D341Med (cell line): ENCODE measurements at regions not wholly inside any gene's neighbourhood (a gene's known extent, or its start where the extent isn't known, plus 50 kb on each side); places are given as distances from the start of the nearest gene placed in this dataset.

Experiments used
- DNase-seq: peaks from one replicate; pipeline ENCODE4 v3.0.0; 2012; ENCODE audit warnings: low spot score

DNA sequence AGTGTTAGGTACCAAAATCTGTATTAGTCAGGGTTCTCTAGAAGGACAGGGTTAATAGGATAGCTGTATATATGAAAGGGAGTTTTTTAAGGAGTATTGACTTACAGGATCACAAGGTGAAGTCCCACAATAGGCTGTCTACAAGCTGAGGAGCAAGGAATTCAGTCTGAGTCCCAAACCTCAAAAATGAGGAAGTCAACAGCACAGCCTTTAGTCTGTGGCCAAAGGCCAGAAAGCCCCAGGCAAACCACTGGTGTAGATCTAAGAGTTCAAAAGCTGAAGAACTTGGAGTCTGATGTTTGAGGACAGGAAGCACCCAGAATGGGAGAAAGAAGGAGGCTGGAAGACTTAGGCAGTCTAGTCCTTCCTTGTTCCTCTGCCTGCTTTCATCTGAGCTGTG lies 487.5 kb upstream of the CHRM3 start:
- no peak for DNase-seq

DNA sequence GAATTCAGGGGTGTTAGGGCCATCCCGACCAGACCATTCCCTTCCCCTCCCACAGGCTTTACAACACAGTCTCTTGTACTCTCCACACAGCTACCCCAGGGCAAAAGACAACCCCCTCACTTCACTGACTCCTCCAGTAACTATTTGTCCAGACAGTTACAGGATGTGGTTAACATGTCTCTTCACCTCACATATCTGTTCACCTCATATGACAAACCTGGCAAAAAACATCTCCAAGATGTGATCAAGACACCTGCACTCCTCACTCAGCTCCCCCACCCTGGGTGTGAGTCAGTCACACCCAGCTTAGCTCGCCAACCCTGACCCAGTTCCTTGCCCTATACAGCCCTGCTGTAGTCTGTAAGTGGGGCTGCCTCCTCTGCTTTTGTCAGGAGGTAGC lies 490.5 kb upstream of the CHRM3 start:
- no peak for DNase-seq

DNA sequence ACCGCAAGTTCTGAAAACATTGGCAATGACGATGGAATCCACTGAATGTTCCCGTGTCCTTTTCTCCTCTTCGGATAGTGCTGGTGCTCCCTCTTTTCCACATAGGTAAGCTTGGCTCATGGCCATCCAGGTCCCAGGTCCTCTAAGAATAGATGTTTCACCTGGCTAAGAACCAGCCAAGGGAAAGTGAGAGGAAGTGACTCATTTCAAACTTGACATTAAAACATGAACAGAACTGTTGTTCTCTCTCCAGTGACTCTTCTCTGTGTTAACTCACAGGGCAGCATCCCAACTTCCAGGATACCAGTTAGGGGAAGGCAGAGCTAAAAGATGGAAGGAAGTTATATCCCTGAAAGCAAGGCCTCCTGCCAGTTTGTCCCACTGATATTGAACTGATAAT lies 493.8 kb upstream of the CHRM3 start:
- DNase-seq = no peak

DNA sequence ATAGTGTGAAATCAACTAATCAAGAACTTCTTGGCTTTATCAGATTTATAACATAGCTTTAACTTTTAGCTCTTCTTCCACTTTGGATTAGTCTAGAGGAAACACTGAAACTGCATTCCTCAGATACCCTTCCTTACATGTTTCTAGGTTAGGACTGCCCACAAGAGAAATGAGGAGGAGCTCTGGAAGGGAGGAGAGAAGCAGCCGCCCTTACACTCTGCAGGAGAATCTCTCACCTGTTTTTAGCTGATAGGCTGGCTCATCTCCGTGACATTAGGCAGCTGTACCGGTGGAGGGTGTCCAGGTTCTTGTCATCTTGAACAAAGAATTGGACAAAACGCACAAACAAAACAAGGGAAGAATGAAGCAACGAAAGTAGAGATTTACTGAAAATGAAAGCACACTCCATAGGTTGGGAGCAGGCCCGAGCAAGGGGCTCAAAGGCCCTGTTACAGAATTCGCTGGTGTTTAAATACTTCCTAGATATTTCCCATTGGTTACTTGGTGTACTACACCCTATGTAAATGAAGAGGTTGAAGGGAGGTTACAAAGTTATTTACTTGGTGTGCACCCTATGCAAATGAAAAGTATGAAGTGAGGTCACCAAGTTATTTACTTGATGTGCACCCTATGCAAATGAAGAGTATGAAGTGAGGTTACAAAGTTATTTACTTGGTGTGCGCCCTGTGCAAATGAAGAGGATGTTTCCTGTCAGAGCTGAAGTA lies 524.9 kb upstream of the CHRM3 start:
- DNase-seq = no peak

DNA sequence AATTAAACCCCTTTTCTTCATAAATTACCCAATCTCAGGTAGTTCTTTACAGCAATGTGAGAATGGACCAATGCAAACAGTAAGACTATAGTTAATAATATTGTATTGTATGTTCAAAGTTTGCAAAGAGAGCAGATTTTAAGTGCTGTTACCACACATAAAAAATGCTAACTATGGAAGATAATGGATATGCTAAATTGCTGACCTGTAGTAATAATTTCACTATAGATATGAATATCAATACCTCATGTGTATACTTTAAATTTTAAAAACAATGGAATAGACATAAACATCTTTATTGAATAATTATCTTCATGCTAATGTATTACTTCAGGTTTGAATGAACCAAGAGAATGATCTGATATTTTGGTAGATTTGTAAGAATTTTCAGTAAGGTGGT lies 552.4 kb upstream of the CHRM3 start:
- no peak for DNase-seq

DNA sequence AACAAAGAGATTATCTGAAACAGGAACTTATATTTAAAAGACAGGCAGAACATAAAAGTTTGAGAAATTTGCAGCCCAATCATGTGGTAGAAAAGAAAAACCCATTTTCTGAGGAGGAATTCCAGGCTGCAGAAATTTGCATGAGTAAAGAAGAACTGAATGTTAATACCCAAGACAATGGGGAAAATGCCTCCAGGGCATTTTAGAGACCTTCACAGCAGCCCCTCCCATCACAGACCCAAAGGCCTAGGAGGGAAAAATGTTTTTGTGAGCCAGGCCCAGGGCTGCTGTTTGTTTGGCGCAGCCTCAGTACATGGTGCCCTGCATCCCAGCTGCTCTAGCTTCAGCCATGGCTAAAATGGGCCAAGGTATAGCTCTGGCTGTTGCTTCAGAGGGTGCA lies 554.3 kb upstream of the CHRM3 start:
- no peak for DNase-seq

DNA sequence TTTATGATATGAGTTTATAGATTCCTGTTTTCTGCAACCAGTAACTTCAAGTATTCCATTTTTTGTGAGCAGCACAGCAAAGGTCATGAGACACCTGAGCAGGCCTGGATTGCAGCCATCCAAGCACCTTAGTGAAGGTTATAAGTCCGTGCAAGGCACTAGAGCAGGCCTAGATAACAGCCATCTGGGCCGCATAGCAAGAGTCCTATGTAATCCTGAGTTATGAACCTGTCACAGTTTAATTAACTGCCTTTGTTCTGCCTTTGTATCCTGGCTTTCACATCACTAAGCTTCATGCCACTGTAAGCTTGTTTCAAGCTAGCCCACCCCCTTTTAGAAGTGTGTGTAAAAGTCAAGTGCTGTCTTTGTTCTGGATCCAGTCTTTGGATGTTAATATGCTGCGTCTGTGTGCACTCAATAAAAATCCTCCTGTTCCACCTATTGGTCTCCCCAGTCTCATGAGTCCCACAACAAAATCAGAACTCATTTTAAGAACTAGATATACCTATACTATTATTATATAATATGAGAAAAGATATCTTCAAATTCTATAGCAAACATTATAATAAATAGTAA lies 556.2 kb upstream of the CHRM3 start:
- DNase-seq = no peak

DNA sequence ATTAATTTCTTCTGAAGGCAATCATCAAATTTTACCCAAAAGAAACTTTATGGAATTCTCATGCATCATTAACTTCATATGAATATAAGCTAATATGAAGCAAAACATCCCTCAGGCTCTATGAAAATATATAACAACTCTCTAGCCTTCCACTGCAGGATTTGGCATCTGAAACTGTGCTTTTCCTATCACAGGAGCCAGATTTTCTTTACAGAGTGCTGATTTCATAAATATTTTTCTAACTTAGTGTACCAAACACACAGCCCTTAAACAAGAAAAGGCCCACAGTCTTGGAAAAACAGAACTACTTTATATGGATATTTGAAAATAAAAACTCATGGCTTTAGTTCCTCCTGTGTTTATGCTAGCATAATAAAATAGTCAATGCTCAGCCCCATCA lies 559.5 kb upstream of the CHRM3 start:
- DNase-seq = no peak

DNA sequence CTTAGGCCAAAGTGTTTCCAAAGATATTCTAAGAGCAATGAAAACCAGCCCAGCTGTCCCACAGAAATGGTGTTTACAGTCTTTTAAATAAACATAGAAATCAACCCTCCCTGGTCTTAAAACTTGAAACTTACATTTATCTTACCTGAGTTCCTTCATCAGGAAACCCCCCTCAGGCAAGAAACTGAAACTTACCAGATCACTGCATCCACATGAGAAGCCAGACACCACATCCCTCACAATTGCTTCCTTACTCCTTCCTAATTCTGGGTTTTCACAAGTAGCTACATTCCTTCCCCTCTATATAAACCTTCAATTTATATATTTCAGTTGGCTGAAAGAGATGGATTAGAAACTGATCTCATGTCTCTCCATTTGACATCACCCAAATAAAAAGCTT lies 563.0 kb upstream of the CHRM3 start:
- DNase-seq = no peak

DNA sequence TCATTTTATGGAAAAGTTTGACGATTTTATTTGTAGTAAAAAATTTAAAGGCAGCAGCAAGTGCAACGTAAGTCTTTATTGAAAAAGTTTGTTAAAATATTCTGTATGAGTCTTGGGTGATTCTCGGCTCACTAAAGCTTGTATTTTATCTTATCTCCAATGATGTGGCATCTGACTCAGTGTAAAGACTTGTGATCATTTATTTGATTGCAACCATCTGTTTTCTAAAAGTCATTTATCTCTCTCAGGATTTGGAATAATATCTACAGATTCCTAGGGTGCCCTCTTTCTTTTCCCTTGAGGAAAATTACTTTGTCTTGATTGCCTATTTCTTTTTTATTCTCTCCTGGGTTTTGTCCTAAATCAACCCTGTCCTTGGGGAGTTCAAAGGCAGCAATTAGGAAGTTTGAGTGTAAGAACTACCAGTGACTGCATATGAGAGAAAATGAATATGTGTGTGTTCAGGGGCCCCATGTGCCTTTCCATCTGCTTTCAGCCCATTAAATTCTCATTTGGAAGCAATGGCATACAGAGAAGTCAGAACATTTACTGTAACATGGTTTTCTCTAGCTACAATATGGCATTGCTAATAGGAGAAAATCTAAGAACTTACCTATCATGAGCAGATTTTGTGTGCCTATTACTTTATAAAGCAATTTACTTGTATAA lies 575.0 kb upstream of the CHRM3 start:
- DNase-seq = no peak

DNA sequence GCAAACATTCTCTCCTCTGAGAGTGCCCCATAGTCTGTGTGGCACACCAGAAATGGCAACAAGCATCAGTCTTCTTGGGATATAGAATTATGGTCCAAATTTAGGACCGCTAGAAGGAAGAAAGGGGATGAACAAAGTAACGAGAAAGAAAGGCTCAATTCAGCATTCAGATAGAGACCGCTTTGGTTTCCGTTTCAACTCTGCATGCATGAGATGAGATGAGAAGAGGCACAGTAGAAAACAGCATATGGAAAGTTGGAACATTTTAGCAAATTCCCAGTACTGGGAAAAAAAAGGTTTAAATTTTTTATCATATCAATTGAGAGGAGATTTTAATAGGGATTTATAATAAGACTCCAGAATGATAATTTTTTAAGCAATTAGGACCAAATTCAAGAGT lies 595.5 kb upstream of the CHRM3 start:
- no peak for DNase-seq

DNA sequence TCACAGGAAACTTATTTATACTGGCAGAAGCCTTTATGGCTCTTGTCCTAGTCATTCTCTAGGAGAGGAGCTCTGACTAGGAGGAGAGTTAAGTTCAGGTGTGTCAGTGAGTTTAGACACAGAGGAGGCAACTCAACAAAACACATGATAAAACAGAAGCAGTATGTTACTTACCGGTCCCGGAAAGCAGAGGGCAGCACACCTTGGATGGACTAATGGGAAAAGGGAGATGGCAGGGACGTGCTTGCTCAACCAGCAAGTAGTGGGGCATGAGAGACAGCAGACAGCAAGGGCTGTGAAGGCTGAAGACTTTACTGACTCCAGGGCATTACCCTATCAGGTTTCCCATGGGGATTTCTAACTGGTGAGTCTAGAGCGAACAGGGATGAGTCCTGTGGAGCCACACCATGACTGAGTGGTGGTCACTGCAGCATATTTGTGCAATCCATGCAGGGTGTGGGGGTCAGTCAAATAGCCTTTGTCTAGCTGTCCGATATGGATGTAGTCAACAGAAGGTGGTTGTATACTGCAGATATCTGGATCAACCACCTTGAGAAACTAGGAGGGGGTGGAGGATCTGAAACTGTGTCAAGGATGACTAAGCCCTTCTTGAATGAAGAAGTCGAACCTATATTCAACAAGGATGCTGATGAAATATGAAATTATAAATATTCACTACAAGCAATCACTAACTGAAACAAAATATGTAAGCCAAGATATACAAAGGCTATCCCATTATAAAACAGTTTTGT lies 596.3 kb upstream of the CHRM3 start:
- DNase-seq = no peak

DNA sequence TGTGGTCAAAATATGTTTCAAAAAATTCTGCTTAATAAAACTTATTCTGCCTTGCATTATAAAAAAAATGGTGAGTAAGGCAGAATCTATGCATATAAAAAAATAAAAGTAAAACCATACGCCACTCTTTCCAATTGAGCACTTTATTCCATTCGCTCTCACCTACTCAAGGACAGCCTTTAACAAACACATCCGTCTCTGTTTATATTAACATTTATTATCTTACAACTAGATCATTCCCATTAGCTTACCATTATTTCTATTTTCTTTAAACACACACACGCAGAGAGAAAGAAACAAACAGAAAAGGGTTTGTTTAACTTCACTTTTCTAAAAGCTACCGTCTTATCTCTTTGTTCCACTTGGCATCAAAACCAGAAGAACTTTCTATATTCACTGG lies 598.9 kb upstream of the CHRM3 start:
- DNase-seq = no peak

DNA sequence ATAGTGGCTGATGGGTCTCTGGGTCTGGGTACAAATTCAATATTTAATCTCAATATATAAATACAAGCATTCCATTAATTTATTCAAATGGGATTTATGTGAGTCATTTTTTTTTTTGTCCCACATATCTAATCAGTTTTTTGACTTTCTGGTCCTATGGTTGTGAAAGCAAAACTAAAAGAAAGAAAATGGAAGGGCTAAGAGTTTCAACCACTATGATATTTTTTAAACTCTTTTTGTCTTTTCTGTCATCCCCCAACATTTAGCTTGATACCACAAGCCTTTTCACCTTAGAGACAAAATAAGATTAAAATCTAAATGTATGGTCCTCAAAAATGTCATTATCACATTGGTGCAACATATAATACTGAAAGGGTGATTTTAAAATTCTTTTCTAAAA lies 602.7 kb upstream of the CHRM3 start:
- no peak for DNase-seq

DNA sequence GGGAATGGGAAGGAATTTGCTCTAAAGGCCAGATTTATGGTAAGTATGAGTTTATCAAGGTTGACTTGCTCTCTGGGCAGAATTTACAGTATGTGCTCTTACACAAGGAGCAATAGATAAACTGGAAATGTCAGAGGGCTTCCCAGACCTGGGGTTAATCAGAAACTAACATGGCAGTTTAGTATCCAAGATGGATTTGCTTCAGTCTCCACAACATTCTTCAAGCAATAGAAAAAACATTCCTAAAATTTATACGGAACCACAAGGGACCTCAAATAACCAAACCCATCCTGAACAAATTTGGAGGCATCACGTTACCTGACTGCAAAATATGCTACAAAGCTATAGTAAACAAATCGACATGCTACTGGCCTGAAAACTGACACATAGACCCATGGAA lies 606.7 kb upstream of the CHRM3 start:
- DNase-seq = no peak

DNA sequence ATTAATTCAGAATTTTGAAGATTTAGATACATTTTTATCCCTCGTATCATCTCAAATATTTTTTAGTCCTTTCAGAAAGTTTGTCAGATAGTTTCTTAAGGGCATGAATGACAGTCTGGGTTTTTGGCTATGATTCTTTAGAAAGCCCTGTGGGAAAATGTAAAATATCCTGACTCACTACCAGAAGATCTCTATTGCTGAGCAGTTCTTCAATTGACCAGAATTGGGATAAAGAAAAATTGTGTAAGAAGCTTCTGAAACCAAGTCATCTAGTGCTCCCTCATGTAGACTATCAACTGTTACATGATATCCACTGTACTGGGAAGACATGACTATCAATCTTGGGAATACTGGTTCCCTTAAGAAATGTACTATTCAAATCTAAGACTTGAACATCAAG lies 608.3 kb upstream of the CHRM3 start:
- no peak for DNase-seq

DNA sequence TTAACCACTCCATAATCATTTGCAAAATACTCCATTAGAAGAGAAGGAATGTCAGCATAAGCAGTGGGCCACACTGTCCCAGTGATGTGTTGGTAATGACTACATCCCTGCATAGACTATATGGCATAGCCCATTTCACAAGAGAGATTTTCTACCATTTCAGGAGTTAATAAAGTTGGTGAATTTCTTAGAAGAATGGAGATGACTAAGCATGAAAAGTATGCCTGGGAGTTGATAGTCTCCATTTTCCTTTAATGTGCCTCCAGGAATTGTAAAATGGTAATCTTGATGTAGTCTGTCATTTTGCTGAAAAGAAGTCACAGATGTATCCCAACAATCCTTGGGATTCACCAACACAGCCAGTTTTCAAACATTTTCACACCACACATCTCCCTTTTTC lies 608.8 kb upstream of the CHRM3 start:
- DNase-seq = no peak

DNA sequence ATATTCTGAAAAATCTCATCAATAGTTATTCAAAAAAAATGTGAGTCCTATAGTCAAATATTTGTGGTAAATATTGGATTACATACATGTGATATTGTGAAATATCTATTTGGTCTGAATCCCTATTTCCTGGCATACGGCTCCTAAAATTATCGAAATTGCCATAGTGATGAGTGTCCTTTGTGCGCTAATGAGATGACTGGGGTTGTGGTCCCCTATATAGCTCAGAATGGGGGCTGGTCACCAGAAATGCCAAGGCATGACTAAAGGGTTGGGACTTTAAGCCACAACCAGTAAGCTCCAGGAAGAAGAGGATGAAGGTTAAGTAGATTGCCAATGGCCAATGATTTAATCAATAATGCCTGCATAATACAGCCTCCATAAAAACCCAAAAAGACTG lies 610.2 kb upstream of the CHRM3 start:
- no peak for DNase-seq

DNA sequence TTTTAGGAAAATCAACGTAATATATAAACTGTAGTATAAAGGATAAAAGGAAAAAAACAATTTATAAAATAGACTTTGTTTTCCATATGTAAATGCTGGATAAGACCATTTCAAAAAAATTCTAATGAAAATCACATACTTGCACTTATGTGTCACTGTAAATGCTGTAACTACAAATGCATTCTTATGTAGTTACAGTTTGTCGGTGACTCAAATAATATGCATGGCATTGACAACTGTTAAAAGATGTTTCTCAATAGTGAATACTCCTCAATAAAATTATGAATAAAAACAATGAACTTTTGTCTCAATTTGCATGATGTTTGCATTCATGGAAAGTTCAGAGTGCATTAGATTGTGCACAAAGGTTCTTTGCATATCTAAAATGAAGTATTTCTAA lies 614.0 kb upstream of the CHRM3 start:
- DNase-seq = no peak

DNA sequence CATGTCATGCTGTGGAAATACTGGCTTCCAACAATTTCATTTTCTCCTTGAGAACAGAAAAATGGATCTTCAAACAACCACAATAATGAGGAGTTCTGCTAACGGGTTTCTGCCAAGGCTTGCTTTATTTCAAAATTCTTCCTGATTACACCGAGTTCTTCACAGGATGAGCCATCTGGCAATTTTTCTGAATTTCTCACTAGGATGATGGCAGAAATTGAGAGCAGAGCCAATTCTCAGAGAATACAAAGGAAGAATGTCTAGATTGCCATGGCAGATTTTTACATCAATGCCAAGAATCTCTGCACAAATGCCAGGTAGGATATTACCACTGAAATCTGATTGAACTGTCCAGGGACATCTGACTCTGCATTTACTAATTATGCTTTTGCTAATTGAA lies 619.0 kb upstream of the CHRM3 start:
- DNase-seq = no peak

DNA sequence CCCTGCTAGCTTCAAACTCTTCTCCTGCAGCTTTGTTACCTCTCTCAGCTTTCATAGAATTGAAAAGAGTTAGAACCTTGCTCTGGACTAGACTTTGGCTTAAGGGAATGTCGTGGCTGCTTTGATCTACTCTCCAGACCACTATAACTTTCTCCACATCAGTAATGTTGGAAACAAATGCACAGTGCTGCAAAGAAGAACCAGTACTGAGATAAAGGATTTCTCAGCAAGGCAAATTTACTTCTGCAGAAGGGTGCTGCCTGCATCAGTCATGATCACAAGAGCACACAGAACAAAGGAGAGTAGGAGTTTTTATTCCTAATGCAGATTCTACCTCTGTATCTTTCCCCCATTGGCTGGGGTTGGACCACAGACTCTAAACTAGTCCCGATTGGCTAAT lies 621.6 kb upstream of the CHRM3 start:
- DNase-seq = no peak

DNA sequence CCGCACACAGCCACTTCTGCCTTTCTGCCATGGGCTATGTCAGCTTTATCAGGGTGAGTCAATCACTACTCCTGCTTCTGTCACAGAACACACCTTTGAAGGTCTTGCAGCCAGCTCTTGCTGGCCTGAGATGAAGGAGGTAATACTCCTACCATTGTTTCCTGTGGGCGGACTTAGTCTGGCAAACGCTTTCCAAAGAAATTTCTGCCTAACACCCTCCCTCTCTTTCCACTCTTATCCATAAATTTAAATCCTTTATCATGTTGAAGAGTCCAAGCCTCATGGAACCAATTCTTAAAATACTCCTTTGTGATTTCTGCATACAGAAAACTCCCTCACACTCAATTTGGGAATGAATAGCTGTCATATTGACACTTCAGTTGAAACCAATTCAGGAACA lies 633.1 kb upstream of the CHRM3 start:
- no peak for DNase-seq

DNA sequence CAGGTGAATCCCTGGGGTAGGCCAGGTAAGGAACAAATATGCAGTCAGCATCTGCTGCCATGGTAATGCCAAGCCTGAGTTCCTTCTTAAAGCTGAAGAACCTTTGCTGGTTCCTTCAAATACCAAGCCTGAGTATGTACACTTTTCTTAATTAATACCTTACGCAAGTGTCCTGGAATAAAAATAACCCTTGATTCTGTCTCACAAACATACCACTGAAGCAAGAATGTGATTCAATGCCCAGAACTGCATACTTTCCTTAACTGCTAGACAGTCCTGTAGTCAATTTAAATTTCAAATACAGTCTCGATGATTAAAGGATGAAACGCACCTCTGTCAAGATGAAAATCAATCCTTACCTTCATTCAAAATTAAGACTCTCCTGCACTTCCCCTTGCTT lies 634.0 kb upstream of the CHRM3 start:
- no peak for DNase-seq
